ENCODE measurements at regions not wholly inside any gene's neighbourhood (a gene's known extent, or its start where the extent isn't known, plus 50 kb on each side); places are given as distances from the start of the nearest gene placed in this dataset.

GRCh38 chr2:65722028-65722778 lies 289.8 kb upstream of the SPRED2 start:
- Histone ChIP-seq H3K27me3 (ENCODE audit: insufficient read depth, low read length) (no peaks in the 10 kb centered on the region), H3K36me3 (ENCODE audit: insufficient read depth, low read length) (no peaks in the 10 kb centered on the region), H3K4me1 (ENCODE audit: insufficient read depth, low read length) (no peaks in the 10 kb centered on the region), H3K9me3 (ENCODE audit: control insufficient read depth in 1 of 2, low read length in 2 of 2) (no peaks in the 10 kb centered on the region), H3K27ac (ENCODE audit: low read depth, low read length) (no peak overlapping the region), H3K4me3 (ENCODE audit: low read length in 2 of 2) (no peak overlapping the region)
- no peak for DNase-seq
- Mint-ChIP-seq H3K4me3 (no peak overlapping the region), H3K27ac (no peak overlapping the region), H3K4me1 (no peaks in the 10 kb centered on the region), H3K36me3 (no peaks in the 10 kb centered on the region), H3K9me3 (peaks cover 0 to 3% (median 0%) of the 10 kb centered on the region in 8 donors), H3K27me3 (peaks cover 4% of the 10 kb centered on the region in 2 donors)
- intact Hi-C loops (cut with micrococcal nuclease): no loop called here
- ChIA-PET POLR2A (ENCODE audit: partially characterized antibody) (no interaction called here), CTCF (ENCODE audit: partially characterized antibody) (no interaction called here)

- Mint-ChIP-seq H3K4me3 (no peak overlapping the region), H3K27me3 (peaks cover 3 to 4% of the 10 kb centered on the region in 2 donors), H3K9me3 (peaks cover 0 to 2% (median 0%) of the 10 kb centered on the region in 8 donors), H3K36me3 (no peaks in the 10 kb centered on the region), H3K4me1 (no peaks in the 10 kb centered on the region), H3K27ac (no peak overlapping the region)
- no peaks in the 10 kb centered on the region for H3K9me3 ChIP-seq (ENCODE audit: control insufficient read depth in 1 of 2, low read length in 2 of 2)
- DNase-seq: no peak
- H3K36me3 ChIP-seq (ENCODE audit: insufficient read depth, low read length): no peaks in the 10 kb centered on the region
- CTCF ChIA-PET (ENCODE audit: partially characterized antibody): no interaction called here
- no peaks in the 10 kb centered on the region for H3K4me1 ChIP-seq (ENCODE audit: insufficient read depth, low read length)
- POLR2A ChIA-PET (ENCODE audit: partially characterized antibody): no interaction called here
- H3K27me3 ChIP-seq (ENCODE audit: insufficient read depth, low read length): no peaks in the 10 kb centered on the region
- H3K4me3 ChIP-seq (ENCODE audit: low read length in 2 of 2): no peak overlapping the region
- no peak overlapping the region for H3K27ac ChIP-seq (ENCODE audit: low read depth, low read length)
- intact Hi-C loops (cut with micrococcal nuclease): no loop called here
Observed at GRCh38 chr2:65716698-65717097, 284.3 kb upstream of the SPRED2 start.

DNA sequence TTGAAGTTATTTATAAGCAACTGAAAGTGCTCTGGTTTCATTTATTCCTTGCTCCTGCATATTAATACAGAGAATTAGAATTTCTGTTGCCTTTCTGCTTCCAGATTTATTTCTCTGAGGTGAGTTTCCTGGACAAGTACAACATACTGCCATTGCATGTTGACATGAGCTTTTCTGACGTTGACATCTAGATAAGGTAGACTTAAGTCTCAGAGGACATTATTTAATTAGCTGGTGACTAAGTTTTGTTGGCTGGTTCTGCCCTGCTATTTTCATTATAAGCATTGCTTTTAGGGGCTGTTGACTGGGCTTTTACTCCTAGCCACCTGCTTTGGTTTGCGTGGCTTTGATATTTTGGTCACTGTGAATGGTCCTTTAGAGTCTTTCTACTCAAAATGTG lies 282.9 kb upstream of the SPRED2 start:
- Mint-ChIP-seq H3K9me3 (peaks cover 0 to 2% (median 0%) of the 10 kb centered on the region in 8 donors), H3K4me3 (no peak overlapping the region), H3K4me1 (no peaks in the 10 kb centered on the region), H3K36me3 (no peaks in the 10 kb centered on the region), H3K27ac (no peak overlapping the region), H3K27me3 (peaks cover 2 to 3% of the 10 kb centered on the region in 2 donors)
- ChIA-PET CTCF (ENCODE audit: partially characterized antibody) (no interaction called here), POLR2A (ENCODE audit: partially characterized antibody) (no interaction called here)
- Histone ChIP-seq H3K9me3 (ENCODE audit: control insufficient read depth in 1 of 2, low read length in 2 of 2) (no peaks in the 10 kb centered on the region), H3K27me3 (ENCODE audit: insufficient read depth, low read length) (no peaks in the 10 kb centered on the region), H3K4me3 (ENCODE audit: low read length in 2 of 2) (no peak overlapping the region), H3K4me1 (ENCODE audit: insufficient read depth, low read length) (no peaks in the 10 kb centered on the region), H3K36me3 (ENCODE audit: insufficient read depth, low read length) (no peaks in the 10 kb centered on the region), H3K27ac (ENCODE audit: low read depth, low read length) (no peak overlapping the region)
- intact Hi-C loops (cut with micrococcal nuclease): no loop called here
- no peak for DNase-seq

DNA sequence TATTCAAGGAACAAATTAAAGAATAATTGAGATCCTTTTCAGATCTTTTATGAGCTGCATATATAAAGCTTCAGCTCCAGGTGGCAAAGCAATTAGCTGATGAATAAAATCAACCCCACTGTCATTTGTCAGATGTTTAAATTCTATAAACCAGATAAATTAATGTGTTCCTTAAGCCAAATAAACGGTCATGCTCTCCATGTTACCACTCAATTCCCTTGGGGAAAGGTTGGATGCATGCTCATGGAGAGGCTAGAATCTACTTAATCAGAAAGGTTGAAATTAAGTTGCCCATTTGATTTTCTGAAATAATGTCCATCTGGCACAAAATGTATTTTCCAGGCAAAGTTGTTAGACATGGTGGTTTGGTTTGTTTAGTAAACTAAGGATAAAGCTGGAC lies 282.5 kb upstream of the SPRED2 start:
- H3K27ac Mint-ChIP-seq: no peak overlapping the region
- no peaks in the 10 kb centered on the region for H3K36me3 Mint-ChIP-seq
- peaks cover 0 to 2% (median 0%) of the 10 kb centered on the region in 8 donors for H3K9me3 Mint-ChIP-seq
- Histone ChIP-seq H3K27me3 (ENCODE audit: insufficient read depth, low read length) (no peaks in the 10 kb centered on the region), H3K4me1 (ENCODE audit: insufficient read depth, low read length) (no peaks in the 10 kb centered on the region), H3K27ac (ENCODE audit: low read depth, low read length) (no peak overlapping the region), H3K9me3 (ENCODE audit: control insufficient read depth in 1 of 2, low read length in 2 of 2) (no peaks in the 10 kb centered on the region), H3K36me3 (ENCODE audit: insufficient read depth, low read length) (no peaks in the 10 kb centered on the region), H3K4me3 (ENCODE audit: low read length in 2 of 2) (no peak overlapping the region)
- intact Hi-C loops (cut with micrococcal nuclease): no loop called here
- H3K4me3 Mint-ChIP-seq: no peak overlapping the region
- H3K27me3 Mint-ChIP-seq: peaks cover 2 to 3% of the 10 kb centered on the region in 2 donors
- CTCF ChIA-PET (ENCODE audit: partially characterized antibody): no interaction called here
- no peaks in the 10 kb centered on the region for H3K4me1 Mint-ChIP-seq
- DNase-seq: no peak
- POLR2A ChIA-PET (ENCODE audit: partially characterized antibody): no interaction called here

- intact Hi-C loops (cut with micrococcal nuclease): no loop called here
- no peaks in the 10 kb centered on the region for H3K27me3 ChIP-seq (ENCODE audit: insufficient read depth, low read length)
- CTCF ChIA-PET (ENCODE audit: partially characterized antibody): no interaction called here
- POLR2A ChIA-PET (ENCODE audit: partially characterized antibody): no interaction called here
- no peak overlapping the region for H3K4me3 ChIP-seq (ENCODE audit: low read length in 2 of 2)
- H3K27ac Mint-ChIP-seq: no peak overlapping the region
- H3K4me1 Mint-ChIP-seq: no peaks in the 10 kb centered on the region
- no peaks in the 10 kb centered on the region for H3K36me3 ChIP-seq (ENCODE audit: insufficient read depth, low read length)
- DNase-seq: no peak
- no peaks in the 10 kb centered on the region for H3K36me3 Mint-ChIP-seq
- peaks cover 3 to 4% of the 10 kb centered on the region in 2 donors for H3K27me3 Mint-ChIP-seq
- no peaks in the 10 kb centered on the region for H3K9me3 ChIP-seq (ENCODE audit: control insufficient read depth in 1 of 2, low read length in 2 of 2)
- H3K9me3 Mint-ChIP-seq: peaks cover 0 to 2% (median 0%) of the 10 kb centered on the region in 8 donors
- H3K4me1 ChIP-seq (ENCODE audit: insufficient read depth, low read length): no peaks in the 10 kb centered on the region
- H3K4me3 Mint-ChIP-seq: no peak overlapping the region
- no peak overlapping the region for H3K27ac ChIP-seq (ENCODE audit: low read depth, low read length)
Observed at GRCh38 chr2:65711863-65712262, 279.5 kb upstream of the SPRED2 start.

GRCh38 chr2:65710779-65711295 lies 278.4 kb upstream of the SPRED2 start:
- Mint-ChIP-seq H3K9me3 (peaks cover 0 to 2% (median 0%) of the 10 kb centered on the region in 8 donors), H3K27ac (no peak overlapping the region), H3K27me3 (peaks cover 3 to 4% of the 10 kb centered on the region in 2 donors), H3K4me3 (no peak overlapping the region), H3K4me1 (no peaks in the 10 kb centered on the region), H3K36me3 (no peaks in the 10 kb centered on the region)
- Histone ChIP-seq H3K9me3 (ENCODE audit: control insufficient read depth in 1 of 2, low read length in 2 of 2) (no peaks in the 10 kb centered on the region), H3K27me3 (ENCODE audit: insufficient read depth, low read length) (no peaks in the 10 kb centered on the region), H3K4me1 (ENCODE audit: insufficient read depth, low read length) (no peaks in the 10 kb centered on the region), H3K36me3 (ENCODE audit: insufficient read depth, low read length) (no peaks in the 10 kb centered on the region), H3K27ac (ENCODE audit: low read depth, low read length) (no peak overlapping the region), H3K4me3 (ENCODE audit: low read length in 2 of 2) (no peak overlapping the region)
- ChIA-PET POLR2A (ENCODE audit: partially characterized antibody) (no interaction called here), CTCF (ENCODE audit: partially characterized antibody) (no interaction called here)
- intact Hi-C loops (cut with micrococcal nuclease): no loop called here
- DNase-seq: no peak

GRCh38 chr2:65710356-65710755 lies 278.0 kb upstream of the SPRED2 start:
- Histone ChIP-seq H3K27ac (ENCODE audit: low read depth, low read length) (no peak overlapping the region), H3K4me1 (ENCODE audit: insufficient read depth, low read length) (no peaks in the 10 kb centered on the region), H3K27me3 (ENCODE audit: insufficient read depth, low read length) (no peaks in the 10 kb centered on the region), H3K36me3 (ENCODE audit: insufficient read depth, low read length) (no peaks in the 10 kb centered on the region), H3K4me3 (ENCODE audit: low read length in 2 of 2) (no peak overlapping the region), H3K9me3 (ENCODE audit: control insufficient read depth in 1 of 2, low read length in 2 of 2) (no peaks in the 10 kb centered on the region)
- POLR2A ChIA-PET (ENCODE audit: partially characterized antibody): no interaction called here
- Mint-ChIP-seq H3K27me3 (peaks cover 3 to 4% of the 10 kb centered on the region in 2 donors), H3K9me3 (peaks cover 0 to 2% (median 0%) of the 10 kb centered on the region in 8 donors), H3K27ac (no peak overlapping the region), H3K4me3 (no peak overlapping the region), H3K36me3 (no peaks in the 10 kb centered on the region), H3K4me1 (no peaks in the 10 kb centered on the region)
- no peak for DNase-seq
- intact Hi-C loops (cut with micrococcal nuclease): no loop called here
- CTCF ChIA-PET (ENCODE audit: partially characterized antibody): no interaction called here

All from CD4-positive, alpha-beta memory T cell (primary cell).